GM23338 (cell line): ENCODE measurements at regions not wholly inside any gene's neighbourhood (a gene's known extent, or its start where the extent isn't known, plus 50 kb on each side); places are given as distances from the start of the nearest gene placed in this dataset.
A peak's percentile ranks its signal among the peaks of the same experiment; 100 is the strongest.

Source experiments
- ATAC-seq: fragments of 200-7000 bp; cut with Tn5 transposase; 3 replicates; pipeline ENCODE4 v1.9.1; 2020
- DNase-seq: peaks from one replicate; pipeline ENCODE4 v3.0.0-alpha.2; 2015; ENCODE audit warnings: low spot score
- H2AFZ ChIP-seq: fragments of 200-600 bp; sonication (generic); 2 replicates; pipeline ENCODE4 v1.8.0; 2016; ENCODE audit warnings: antibody characterized with exemption, mild to moderate bottlenecking, moderate library complexity
- H3F3A ChIP-seq: fragments of 200-600 bp; sonication (generic); replicated peaks from 2 replicates; pipeline ENCODE4 v1.8.0; 2017; ENCODE audit warnings: antibody characterized with exemption, mixed run types, low read depth
- H3K27ac ChIP-seq: fragments of 200-600 bp; sonication (generic); 2 replicates; pipeline ENCODE4 v1.6.1; 2016; ENCODE audit warnings: low read depth
- H3K27me3 ChIP-seq: fragments of 200-600 bp; sonication (generic); 2 replicates; pipeline ENCODE4 v1.8.0; 2016; ENCODE audit warnings: mild to moderate bottlenecking, mixed run types, moderate library complexity; ENCODE audit not compliant: insufficient read depth
- H3K36me3 ChIP-seq: fragments of 200-600 bp; sonication (generic); 2 replicates; pipeline ENCODE4 v1.8.0; 2016; ENCODE audit warnings: mild to moderate bottlenecking; ENCODE audit not compliant: insufficient read depth
- H3K4me1 ChIP-seq: fragments of 200-600 bp; sonication (generic); 2 replicates; pipeline ENCODE4 v1.8.0; 2016; ENCODE audit warnings: mild to moderate bottlenecking, moderate library complexity; ENCODE audit not compliant: insufficient read depth
- H3K4me2 ChIP-seq: fragments of 200-600 bp; sonication (generic); 2 replicates; pipeline ENCODE4 v1.7.1; 2017; ENCODE audit warnings: mixed run types
- H3K4me3 ChIP-seq: fragments of 200-600 bp; sonication (generic); 2 replicates; pipeline ENCODE4 v1.6.1; 2016; ENCODE audit warnings: mixed run types
- H3K79me2 ChIP-seq: fragments of 200-600 bp; sonication (generic); replicated peaks from 2 replicates; pipeline ENCODE4 v1.8.0; 2017; ENCODE audit warnings: mild to moderate bottlenecking; ENCODE audit not compliant: insufficient read depth
- H3K9me2 ChIP-seq: fragments of 200-600 bp; sonication (generic); 2 replicates; pipeline ENCODE4 v1.8.0; 2017; ENCODE audit not compliant: insufficient read depth
- H4K20me1 ChIP-seq: fragments of 200-600 bp; sonication (generic); replicated peaks from 2 replicates; pipeline ENCODE4 v1.8.0; 2017; ENCODE audit warnings: mild to moderate bottlenecking; ENCODE audit not compliant: insufficient read depth
- H3K27ac Mint-ChIP-seq: 2 replicates; pipeline ENCODE4 v1.8.0; 2020; ENCODE audit warnings: inconsistent platforms, mild to moderate bottlenecking, moderate library complexity, mixed read lengths
- H3K27me3 Mint-ChIP-seq: 3 replicates; pipeline ENCODE4 v1.8.0; 2022; ENCODE audit warnings: low read depth, mild to moderate bottlenecking, moderate library complexity, mixed read lengths, inconsistent platforms; ENCODE audit not compliant: insufficient read depth, poor library complexity
- H3K36me3 Mint-ChIP-seq: 3 replicates; pipeline ENCODE4 v1.8.0; 2021; ENCODE audit warnings: low read depth, mild to moderate bottlenecking, inconsistent platforms, moderate library complexity, mixed read lengths
- H3K4me1 Mint-ChIP-seq: 3 replicates; pipeline ENCODE4 v1.8.0; 2020; ENCODE audit warnings: mild to moderate bottlenecking, inconsistent platforms, mixed read lengths
- H3K4me3 Mint-ChIP-seq: 3 replicates; pipeline ENCODE4 v1.8.0; 2021; ENCODE audit warnings: moderate library complexity, mild to moderate bottlenecking, inconsistent platforms, mixed read lengths
- H3K9me3 Mint-ChIP-seq: 3 replicates; pipeline ENCODE4 v1.8.0; 2020; ENCODE audit warnings: moderate library complexity, mild to moderate bottlenecking, inconsistent platforms, mixed read lengths
- EZH2 ChIP-seq: fragments of 200-600 bp; sonication (generic); IDR thresholded peaks from one replicate; pipeline ENCODE4 v1.8.0; 2017; ENCODE audit warnings: antibody characterized with exemption, mild to moderate bottlenecking, low read depth; ENCODE audit not compliant: unreplicated experiment
- JUNB ChIP-seq: IDR thresholded peaks from one replicate; pipeline ENCODE4 v1.6.1; 2016; ENCODE audit warnings: antibody characterized with exemption; ENCODE audit not compliant: unreplicated experiment
- NANOG ChIP-seq: IDR thresholded peaks from 2 replicates; pipeline ENCODE4 v1.6.1; 2016; ENCODE audit warnings: antibody characterized with exemption, borderline replicate concordance
- STAT1 ChIP-seq: IDR thresholded peaks from one replicate; pipeline ENCODE4 v1.6.1; 2016; ENCODE audit warnings: antibody characterized with exemption; ENCODE audit not compliant: unreplicated experiment
- TF ChIP-seq, protein P1 (sequence below): fragments of 250-450 bp; sonication (Bioruptor Pico); IDR thresholded peaks from 2 replicates; pipeline ENCODE4 v1.5.0; 2020; ENCODE audit warnings: mild to moderate bottlenecking, moderate library complexity
- TF ChIP-seq, protein P2 (sequence below): IDR thresholded peaks from 2 replicates; pipeline ENCODE4 v1.6.1; 2016; ENCODE audit warnings: antibody characterized with exemption
- TF ChIP-seq, protein P3 (sequence below): IDR thresholded peaks from one replicate; pipeline ENCODE4 v1.6.1; 2018; ENCODE audit warnings: antibody characterized with exemption; ENCODE audit not compliant: unreplicated experiment

DNA sequence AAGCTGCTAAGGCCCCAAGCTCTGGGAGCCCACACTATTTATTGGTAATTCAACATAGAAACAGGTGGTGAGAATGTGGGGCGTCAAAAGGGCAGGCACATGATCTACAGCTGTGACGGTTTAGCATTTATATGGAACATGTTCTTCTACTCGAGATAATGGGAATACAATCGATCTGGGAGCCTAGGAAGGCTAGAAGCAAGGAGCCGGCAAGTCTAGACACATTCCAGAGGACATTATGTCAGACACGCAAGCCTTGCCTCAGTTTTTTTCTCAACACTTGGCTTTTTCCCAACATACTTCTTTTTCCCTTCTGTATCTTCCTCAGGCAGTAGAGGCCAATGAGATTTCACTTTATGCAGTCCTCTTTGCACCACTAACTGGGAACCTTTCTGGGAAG, 315.7 kb upstream of the SLITRK5 start (continued):
- TF ChIP-seq, protein P1, sequence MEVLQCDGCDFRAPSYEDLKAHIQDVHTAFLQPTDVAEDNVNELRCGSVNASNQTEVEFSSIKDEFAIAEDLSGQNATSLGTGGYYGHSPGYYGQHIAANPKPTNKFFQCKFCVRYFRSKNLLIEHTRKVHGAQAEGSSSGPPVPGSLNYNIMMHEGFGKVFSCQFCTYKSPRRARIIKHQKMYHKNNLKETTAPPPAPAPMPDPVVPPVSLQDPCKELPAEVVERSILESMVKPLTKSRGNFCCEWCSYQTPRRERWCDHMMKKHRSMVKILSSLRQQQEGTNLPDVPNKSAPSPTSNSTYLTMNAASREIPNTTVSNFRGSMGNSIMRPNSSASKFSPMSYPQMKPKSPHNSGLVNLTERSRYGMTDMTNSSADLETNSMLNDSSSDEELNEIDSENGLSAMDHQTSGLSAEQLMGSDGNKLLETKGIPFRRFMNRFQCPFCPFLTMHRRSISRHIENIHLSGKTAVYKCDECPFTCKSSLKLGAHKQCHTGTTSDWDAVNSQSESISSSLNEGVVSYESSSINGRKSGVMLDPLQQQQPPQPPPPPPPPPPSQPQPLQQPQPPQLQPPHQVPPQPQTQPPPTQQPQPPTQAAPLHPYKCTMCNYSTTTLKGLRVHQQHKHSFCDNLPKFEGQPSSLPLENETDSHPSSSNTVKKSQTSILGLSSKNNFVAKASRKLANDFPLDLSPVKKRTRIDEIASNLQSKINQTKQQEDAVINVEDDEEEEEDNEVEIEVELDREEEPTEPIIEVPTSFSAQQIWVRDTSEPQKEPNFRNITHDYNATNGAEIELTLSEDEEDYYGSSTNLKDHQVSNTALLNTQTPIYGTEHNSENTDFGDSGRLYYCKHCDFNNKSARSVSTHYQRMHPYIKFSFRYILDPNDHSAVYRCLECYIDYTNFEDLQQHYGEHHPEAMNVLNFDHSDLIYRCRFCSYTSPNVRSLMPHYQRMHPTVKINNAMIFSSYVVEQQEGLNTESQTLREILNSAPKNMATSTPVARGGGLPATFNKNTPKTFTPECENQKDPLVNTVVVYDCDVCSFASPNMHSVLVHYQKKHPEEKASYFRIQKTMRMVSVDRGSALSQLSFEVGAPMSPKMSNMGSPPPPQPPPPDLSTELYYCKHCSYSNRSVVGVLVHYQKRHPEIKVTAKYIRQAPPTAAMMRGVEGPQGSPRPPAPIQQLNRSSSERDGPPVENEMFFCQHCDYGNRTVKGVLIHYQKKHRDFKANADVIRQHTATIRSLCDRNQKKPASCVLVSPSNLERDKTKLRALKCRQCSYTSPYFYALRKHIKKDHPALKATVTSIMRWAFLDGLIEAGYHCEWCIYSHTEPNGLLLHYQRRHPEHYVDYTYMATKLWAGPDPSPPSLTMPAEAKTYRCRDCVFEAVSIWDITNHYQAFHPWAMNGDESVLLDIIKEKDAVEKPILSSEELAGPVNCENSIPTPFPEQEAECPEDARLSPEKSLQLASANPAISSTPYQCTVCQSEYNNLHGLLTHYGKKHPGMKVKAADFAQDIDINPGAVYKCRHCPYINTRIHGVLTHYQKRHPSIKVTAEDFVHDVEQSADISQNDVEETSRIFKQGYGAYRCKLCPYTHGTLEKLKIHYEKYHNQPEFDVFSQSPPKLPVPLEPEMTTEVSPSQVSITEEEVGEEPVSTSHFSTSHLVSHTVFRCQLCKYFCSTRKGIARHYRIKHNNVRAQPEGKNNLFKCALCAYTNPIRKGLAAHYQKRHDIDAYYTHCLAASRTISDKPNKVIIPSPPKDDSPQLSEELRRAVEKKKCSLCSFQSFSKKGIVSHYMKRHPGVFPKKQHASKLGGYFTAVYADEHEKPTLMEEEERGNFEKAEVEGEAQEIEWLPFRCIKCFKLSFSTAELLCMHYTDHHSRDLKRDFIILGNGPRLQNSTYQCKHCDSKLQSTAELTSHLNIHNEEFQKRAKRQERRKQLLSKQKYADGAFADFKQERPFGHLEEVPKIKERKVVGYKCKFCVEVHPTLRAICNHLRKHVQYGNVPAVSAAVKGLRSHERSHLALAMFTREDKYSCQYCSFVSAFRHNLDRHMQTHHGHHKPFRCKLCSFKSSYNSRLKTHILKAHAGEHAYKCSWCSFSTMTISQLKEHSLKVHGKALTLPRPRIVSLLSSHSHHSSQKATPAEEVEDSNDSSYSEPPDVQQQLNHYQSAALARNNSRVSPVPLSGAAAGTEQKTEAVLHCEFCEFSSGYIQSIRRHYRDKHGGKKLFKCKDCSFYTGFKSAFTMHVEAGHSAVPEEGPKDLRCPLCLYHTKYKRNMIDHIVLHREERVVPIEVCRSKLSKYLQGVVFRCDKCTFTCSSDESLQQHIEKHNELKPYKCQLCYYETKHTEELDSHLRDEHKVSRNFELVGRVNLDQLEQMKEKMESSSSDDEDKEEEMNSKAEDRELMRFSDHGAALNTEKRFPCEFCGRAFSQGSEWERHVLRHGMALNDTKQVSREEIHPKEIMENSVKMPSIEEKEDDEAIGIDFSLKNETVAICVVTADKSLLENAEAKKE, result no peak

DNA sequence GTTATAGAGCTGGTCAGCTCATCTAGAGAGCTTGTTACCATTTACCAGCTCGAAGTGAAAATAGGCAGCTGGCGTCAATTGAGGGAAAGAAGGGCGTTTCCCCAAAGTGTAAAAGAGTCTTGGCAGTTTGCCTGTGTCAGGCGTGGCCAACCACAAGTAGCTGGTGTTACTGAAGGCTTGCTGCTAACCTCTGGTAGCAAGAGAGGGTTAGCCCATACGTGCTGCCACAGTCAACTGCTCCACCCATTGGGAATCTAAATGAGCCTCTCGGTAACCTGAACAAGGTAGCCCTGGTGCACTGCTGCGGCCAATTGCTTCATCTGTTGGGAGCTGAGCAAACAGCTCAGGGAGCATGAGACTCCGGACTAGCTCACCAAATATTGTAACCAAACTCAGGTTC, 314.9 kb upstream of the SLITRK5 start:
- Histone ChIP-seq H3K4me2 (no peak overlapping the region), H3K9me2 (peaks cover 7% of the 10 kb centered on the region), H4K20me1 (no peaks in the 10 kb centered on the region), H3K4me3 (no peak overlapping the region), H3K4me1 (no peaks in the 10 kb centered on the region; the same call in 1 of the 2 replicates), H3K79me2 (no peaks in the 10 kb centered on the region), H3K36me3 (no peaks in the 10 kb centered on the region), H2AFZ (peak overlapping the region; percentile 78; the same call in 1 of the 2 replicates), H3K27ac (no peak overlapping the region), H3F3A (no peaks in the 10 kb centered on the region), H3K27me3 (no peaks in the 10 kb centered on the region)
- H3K4me3 Mint-ChIP-seq, result no peak overlapping the region
- no peak overlapping the region for H3K27ac Mint-ChIP-seq
- peaks cover 12% of the 10 kb centered on the region; the same call in 2 of the 3 replicates for H3K9me3 Mint-ChIP-seq
- H3K27me3 Mint-ChIP-seq, result peaks cover 1% of the 10 kb centered on the region
- ATAC-seq (no peak), DNase-seq (no peak)
- H3K4me1 Mint-ChIP-seq, result peaks cover 6% of the 10 kb centered on the region
- H3K36me3 Mint-ChIP-seq, result peaks cover 9% of the 10 kb centered on the region; the same call in 1 of the 3 replicates
- TF ChIP-seq STAT1, result no peak
- no peak for TF ChIP-seq EZH2
- TF ChIP-seq, protein P2, sequence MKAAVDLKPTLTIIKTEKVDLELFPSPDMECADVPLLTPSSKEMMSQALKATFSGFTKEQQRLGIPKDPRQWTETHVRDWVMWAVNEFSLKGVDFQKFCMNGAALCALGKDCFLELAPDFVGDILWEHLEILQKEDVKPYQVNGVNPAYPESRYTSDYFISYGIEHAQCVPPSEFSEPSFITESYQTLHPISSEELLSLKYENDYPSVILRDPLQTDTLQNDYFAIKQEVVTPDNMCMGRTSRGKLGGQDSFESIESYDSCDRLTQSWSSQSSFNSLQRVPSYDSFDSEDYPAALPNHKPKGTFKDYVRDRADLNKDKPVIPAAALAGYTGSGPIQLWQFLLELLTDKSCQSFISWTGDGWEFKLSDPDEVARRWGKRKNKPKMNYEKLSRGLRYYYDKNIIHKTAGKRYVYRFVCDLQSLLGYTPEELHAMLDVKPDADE, result no peak
- no peak for TF ChIP-seq NANOG
- TF ChIP-seq, protein P3, sequence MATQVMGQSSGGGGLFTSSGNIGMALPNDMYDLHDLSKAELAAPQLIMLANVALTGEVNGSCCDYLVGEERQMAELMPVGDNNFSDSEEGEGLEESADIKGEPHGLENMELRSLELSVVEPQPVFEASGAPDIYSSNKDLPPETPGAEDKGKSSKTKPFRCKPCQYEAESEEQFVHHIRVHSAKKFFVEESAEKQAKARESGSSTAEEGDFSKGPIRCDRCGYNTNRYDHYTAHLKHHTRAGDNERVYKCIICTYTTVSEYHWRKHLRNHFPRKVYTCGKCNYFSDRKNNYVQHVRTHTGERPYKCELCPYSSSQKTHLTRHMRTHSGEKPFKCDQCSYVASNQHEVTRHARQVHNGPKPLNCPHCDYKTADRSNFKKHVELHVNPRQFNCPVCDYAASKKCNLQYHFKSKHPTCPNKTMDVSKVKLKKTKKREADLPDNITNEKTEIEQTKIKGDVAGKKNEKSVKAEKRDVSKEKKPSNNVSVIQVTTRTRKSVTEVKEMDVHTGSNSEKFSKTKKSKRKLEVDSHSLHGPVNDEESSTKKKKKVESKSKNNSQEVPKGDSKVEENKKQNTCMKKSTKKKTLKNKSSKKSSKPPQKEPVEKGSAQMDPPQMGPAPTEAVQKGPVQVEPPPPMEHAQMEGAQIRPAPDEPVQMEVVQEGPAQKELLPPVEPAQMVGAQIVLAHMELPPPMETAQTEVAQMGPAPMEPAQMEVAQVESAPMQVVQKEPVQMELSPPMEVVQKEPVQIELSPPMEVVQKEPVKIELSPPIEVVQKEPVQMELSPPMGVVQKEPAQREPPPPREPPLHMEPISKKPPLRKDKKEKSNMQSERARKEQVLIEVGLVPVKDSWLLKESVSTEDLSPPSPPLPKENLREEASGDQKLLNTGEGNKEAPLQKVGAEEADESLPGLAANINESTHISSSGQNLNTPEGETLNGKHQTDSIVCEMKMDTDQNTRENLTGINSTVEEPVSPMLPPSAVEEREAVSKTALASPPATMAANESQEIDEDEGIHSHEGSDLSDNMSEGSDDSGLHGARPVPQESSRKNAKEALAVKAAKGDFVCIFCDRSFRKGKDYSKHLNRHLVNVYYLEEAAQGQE, result no peak
- no peak for TF ChIP-seq JUNB
